ENCODE measurements at regions not wholly inside any gene's neighbourhood (a gene's known extent, or its start where the extent isn't known, plus 50 kb on each side); places are given as distances from the start of the nearest gene placed in this dataset.
"Not testable (repeated sequence)": the region's sequence is repeated elsewhere in the genome, so short reads cannot be mapped to it uniquely, and the experiment has no call there.

DNA sequence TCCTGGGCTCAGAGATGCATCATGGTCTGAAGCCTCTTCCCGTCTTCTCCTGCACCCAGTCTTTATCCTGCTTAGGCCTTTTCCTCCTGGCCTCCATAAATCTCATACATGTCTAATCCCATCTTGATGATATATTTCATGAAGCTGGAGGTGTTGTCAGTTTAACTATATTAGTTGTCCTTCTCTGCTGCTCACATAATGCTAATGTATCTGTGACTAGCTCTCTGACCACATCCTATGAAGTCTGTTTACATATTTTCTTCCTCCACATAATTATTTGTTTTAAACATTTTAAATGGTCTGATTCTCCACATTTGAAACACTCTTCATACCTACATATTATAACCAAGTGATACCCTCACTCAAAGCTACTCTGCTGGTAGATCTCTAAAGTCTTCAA, 315.2 kb upstream of the RND3 start:
- Mint-ChIP-seq H3K27ac (no peak overlapping the region), H3K27me3 (ENCODE audit: low read depth) (no peaks in the 10 kb centered on the region), H3K4me1 (peaks cover 2 to 5% of the 10 kb centered on the region in 2 experiments; a peak in 3 of 4 replicates), H3K36me3 (ENCODE audit: insufficient read depth in 1 of 3, low read depth in 3 of 3) (peaks cover 0 to 20% (median 11%) of the 10 kb centered on the region in 3 experiments; a peak in 6 of 7 replicates), H3K4me3 (no peak overlapping the region), H3K9me3 (peaks cover 3 to 8% of the 10 kb centered on the region in 2 experiments; a peak in 4 of 5 replicates)
- Histone ChIP-seq H4K91ac (ENCODE audit: insufficient read length, low read depth, low read length) (no peak overlapping the region), H3K4me1 (ENCODE audit: insufficient read depth, low read length) (no peaks in the 10 kb centered on the region), H3K9me3 (ENCODE audit: control insufficient read depth, low read depth, low read length) (peaks cover 8% of the 10 kb centered on the region), H2BK120ac (ENCODE audit: low read depth, low read length, poor library complexity, severe bottlenecking) (no peak overlapping the region), H3T11ph (ENCODE audit: low read length) (no peak overlapping the region), H3K18ac (ENCODE audit: insufficient read length, low read depth, low read length) (no peak overlapping the region), H2AFZ (ENCODE audit: low read length) (no peak overlapping the region), H2BK5ac (ENCODE audit: insufficient read length, low read length) (no peak overlapping the region), H3K27me3 (ENCODE audit: insufficient read depth, low read length) (no peaks in the 10 kb centered on the region), H3K9ac (ENCODE audit: extremely low read depth, insufficient read length, low read length) (no peak overlapping the region), H2BK12ac (ENCODE audit: insufficient read length, low read depth, low read length) (no peak overlapping the region), H4K5ac (ENCODE audit: insufficient read length, low read depth, low read length) (no peak overlapping the region), H4K8ac (replicated peaks; ENCODE audit: insufficient read length, low read depth, low read length) (no peak overlapping the region), H2AK5ac (ENCODE audit: insufficient read length, low read length) (no peak overlapping the region), H3K14ac (ENCODE audit: insufficient read depth, low read length) (no peak overlapping the region), H2BK15ac (ENCODE audit: low read depth, low read length) (no peak overlapping the region), H3K27ac (ENCODE audit: insufficient read length, low read depth, low read length) (no peak overlapping the region), H3K23me2 (ENCODE audit: insufficient read length, low read depth, low read length, poor library complexity, severe bottlenecking) (no peaks in the 10 kb centered on the region), H3K4ac (ENCODE audit: low read depth, low read length) (no peak overlapping the region), H3K23ac (ENCODE audit: insufficient read length, low read depth, low read length) (no peak overlapping the region), H3K79me2 (ENCODE audit: insufficient read depth, low read length) (no peaks in the 10 kb centered on the region), H3K4me2 (ENCODE audit: insufficient read depth, insufficient read length, low read length) (no peak overlapping the region), H2BK20ac (ENCODE audit: low read depth, low read length, poor library complexity, severe bottlenecking) (no peak overlapping the region), H3K56ac (ENCODE audit: insufficient read length, low read depth, low read length) (no peak overlapping the region), H3K79me1 (ENCODE audit: insufficient read depth, low read depth, low read length, poor library complexity, severe bottlenecking) (no peaks in the 10 kb centered on the region), H4K20me1 (ENCODE audit: control insufficient read depth, insufficient read depth, insufficient read length) (no peaks in the 10 kb centered on the region)
- WGBS (ENCODE audit: extremely low coverage, insufficient read length, low lambda C conversion rate) = no CpG with 5 or more reads among the region's 1 CpG
- TF ChIP-seq, protein P1, sequence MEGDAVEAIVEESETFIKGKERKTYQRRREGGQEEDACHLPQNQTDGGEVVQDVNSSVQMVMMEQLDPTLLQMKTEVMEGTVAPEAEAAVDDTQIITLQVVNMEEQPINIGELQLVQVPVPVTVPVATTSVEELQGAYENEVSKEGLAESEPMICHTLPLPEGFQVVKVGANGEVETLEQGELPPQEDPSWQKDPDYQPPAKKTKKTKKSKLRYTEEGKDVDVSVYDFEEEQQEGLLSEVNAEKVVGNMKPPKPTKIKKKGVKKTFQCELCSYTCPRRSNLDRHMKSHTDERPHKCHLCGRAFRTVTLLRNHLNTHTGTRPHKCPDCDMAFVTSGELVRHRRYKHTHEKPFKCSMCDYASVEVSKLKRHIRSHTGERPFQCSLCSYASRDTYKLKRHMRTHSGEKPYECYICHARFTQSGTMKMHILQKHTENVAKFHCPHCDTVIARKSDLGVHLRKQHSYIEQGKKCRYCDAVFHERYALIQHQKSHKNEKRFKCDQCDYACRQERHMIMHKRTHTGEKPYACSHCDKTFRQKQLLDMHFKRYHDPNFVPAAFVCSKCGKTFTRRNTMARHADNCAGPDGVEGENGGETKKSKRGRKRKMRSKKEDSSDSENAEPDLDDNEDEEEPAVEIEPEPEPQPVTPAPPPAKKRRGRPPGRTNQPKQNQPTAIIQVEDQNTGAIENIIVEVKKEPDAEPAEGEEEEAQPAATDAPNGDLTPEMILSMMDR (conservative IDR thresholded peaks at IDR 0.05) = no peak
- DNase-seq = no peak

DNA sequence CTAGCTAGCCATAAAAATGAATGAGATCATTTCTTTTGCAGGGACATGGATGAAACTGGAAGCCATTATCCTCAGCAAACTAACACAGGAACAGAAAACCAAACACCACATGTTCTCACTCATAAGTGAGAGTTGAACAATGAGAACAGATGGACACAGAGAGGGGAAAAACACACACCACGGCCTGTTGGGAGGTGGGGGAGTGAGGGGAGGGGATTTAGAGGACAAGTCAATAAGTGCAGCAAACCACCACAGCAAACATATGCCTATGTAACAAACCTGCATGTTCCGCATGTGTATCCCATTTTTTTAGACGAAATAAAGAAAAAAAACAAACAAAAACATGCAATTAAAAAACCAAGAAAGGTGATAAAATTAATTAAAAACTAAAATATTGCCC, 308.8 kb upstream of the RND3 start:
- H3K4me3 Mint-ChIP-seq; H3K4me1 Mint-ChIP-seq; H3K4me2 ChIP-seq (ENCODE audit: insufficient read depth, insufficient read length, low read length): not testable (repeated sequence)

More for the DNA sequence above, 308.8 kb upstream of the RND3 start:
- H3K79me2 ChIP-seq (ENCODE audit: insufficient read depth, low read length); H2BK5ac ChIP-seq (ENCODE audit: insufficient read length, low read length); H3K27me3 Mint-ChIP-seq (ENCODE audit: low read depth); H3K79me1 ChIP-seq (ENCODE audit: insufficient read depth, low read depth, low read length, poor library complexity, severe bottlenecking); H2AFZ ChIP-seq (ENCODE audit: low read length); H4K8ac ChIP-seq (replicated peaks; ENCODE audit: insufficient read length, low read depth, low read length); H3K9me3 ChIP-seq (ENCODE audit: control insufficient read depth, low read depth, low read length); H3K9ac ChIP-seq (ENCODE audit: extremely low read depth, insufficient read length, low read length); H3K4ac ChIP-seq (ENCODE audit: low read depth, low read length); H3T11ph ChIP-seq (ENCODE audit: low read length); H3K4me1 ChIP-seq (ENCODE audit: insufficient read depth, low read length); H2AK5ac ChIP-seq (ENCODE audit: insufficient read length, low read length); H3K27me3 ChIP-seq (ENCODE audit: insufficient read depth, low read length); H4K5ac ChIP-seq (ENCODE audit: insufficient read length, low read depth, low read length); H3K18ac ChIP-seq (ENCODE audit: insufficient read length, low read depth, low read length); H3K27ac ChIP-seq (ENCODE audit: insufficient read length, low read depth, low read length); H3K14ac ChIP-seq (ENCODE audit: insufficient read depth, low read length); H2BK20ac ChIP-seq (ENCODE audit: low read depth, low read length, poor library complexity, severe bottlenecking); H4K20me1 ChIP-seq (ENCODE audit: control insufficient read depth, insufficient read depth, insufficient read length); DNase-seq; H2BK12ac ChIP-seq (ENCODE audit: insufficient read length, low read depth, low read length); H3K23me2 ChIP-seq (ENCODE audit: insufficient read length, low read depth, low read length, poor library complexity, severe bottlenecking); H2BK15ac ChIP-seq (ENCODE audit: low read depth, low read length); H4K91ac ChIP-seq (ENCODE audit: insufficient read length, low read depth, low read length); H2BK120ac ChIP-seq (ENCODE audit: low read depth, low read length, poor library complexity, severe bottlenecking); H3K23ac ChIP-seq (ENCODE audit: insufficient read length, low read depth, low read length); H3K56ac ChIP-seq (ENCODE audit: insufficient read length, low read depth, low read length): not testable (repeated sequence)
- Mint-ChIP-seq H3K9me3 (peaks cover 11 to 27% of the 10 kb centered on the region in 2 experiments; a peak in 4 of 5 replicates), H3K36me3 (ENCODE audit: insufficient read depth in 1 of 3, low read depth in 3 of 3) (peaks cover 11 to 33% (median 18%) of the 10 kb centered on the region in 3 experiments), H3K27ac (peak overlapping the region in 1 of 3 experiments; percentile 44; a peak in 2 of 7 replicates)
- no CpG with 5 or more reads among the region's 3 CpGs for WGBS (ENCODE audit: extremely low coverage, insufficient read length, low lambda C conversion rate)

Data from H9 (cell line).